GM08714 (cell line): ENCODE measurements at regions not wholly inside any gene's neighbourhood (a gene's known extent, or its start where the extent isn't known, plus 50 kb on each side); places are given as distances from the start of the nearest gene placed in this dataset.
A peak's percentile ranks its signal among the peaks of the same experiment; 100 is the strongest.

ENCODE experiments used
- H3K4me3 ChIP-seq: fragments of 200-500 bp; sonication (Bioruptor generic); 2 replicates; pipeline ENCODE4 v1.5.1; 2014; ENCODE audit warnings: mild to moderate bottlenecking, low read length, inconsistent platforms
- ZNF274 ChIP-seq: IDR thresholded peaks from 2 replicates; pipeline ENCODE4 v1.6.1; 2012; ENCODE audit warnings: mild to moderate bottlenecking, low read depth, low read length

GRCh38 chr17:77461277-77462057 is 320.7 kb downstream of the SEC14L1 start:
- H3K4me3 ChIP-seq: peak overlapping the region; percentile 30; the same call in 1 of the 2 replicates
- no peak for TF ChIP-seq ZNF274

GRCh38 chr17:77462090-77462489 is 321.3 kb downstream of the SEC14L1 start:
- no peak for TF ChIP-seq ZNF274
- H3K4me3 ChIP-seq: peak overlapping the region; percentile 30; the same call in 1 of the 2 replicates

GRCh38 chr17:77462553-77463497 is 322.1 kb downstream of the SEC14L1 start:
- no peak for TF ChIP-seq ZNF274

GRCh38 chr17:77464988-77465357 is 324.2 kb downstream of the SEC14L1 start:
- peak overlapping the region; percentile 15; the same call in 1 of the 2 replicates for H3K4me3 ChIP-seq
- TF ChIP-seq ZNF274: no peak

More at GRCh38 chr17:77462553-77463497, 322.1 kb downstream of the SEC14L1 start:
- no peak overlapping the region; the same call in 1 of the 2 replicates for H3K4me3 ChIP-seq

GRCh38 chr17:77465358-77466041 is 324.7 kb downstream of the SEC14L1 start:
- no peak for TF ChIP-seq ZNF274
- H3K4me3 ChIP-seq: peak overlapping the region; percentile 15; the same call in 1 of the 2 replicates

GRCh38 chr17:77466140-77466539 is 325.4 kb downstream of the SEC14L1 start:
- peak overlapping the region; percentile 4; the same call in 1 of the 2 replicates for H3K4me3 ChIP-seq
- no peak for TF ChIP-seq ZNF274

- no peak for TF ChIP-seq ZNF274
- H3K4me3 ChIP-seq: no peak overlapping the region
Measured at GRCh38 chr17:77466596-77467223, 325.9 kb downstream of the SEC14L1 start.

- no peak overlapping the region for H3K4me3 ChIP-seq
- TF ChIP-seq ZNF274: no peak
Measured at GRCh38 chr17:77467521-77467920, 326.8 kb downstream of the SEC14L1 start.

- no peak overlapping the region for H3K4me3 ChIP-seq
- no peak for TF ChIP-seq ZNF274
Measured at GRCh38 chr17:77468897-77469296, 328.1 kb downstream of the SEC14L1 start.

- TF ChIP-seq ZNF274: no peak
- no peak overlapping the region for H3K4me3 ChIP-seq
Measured at GRCh38 chr17:77470330-77470786, 329.6 kb downstream of the SEC14L1 start.

GRCh38 chr17:77470800-77471733 is 330.3 kb downstream of the SEC14L1 start:
- no peak for TF ChIP-seq ZNF274
- peak overlapping the region; percentile 13; the same call in 1 of the 2 replicates for H3K4me3 ChIP-seq

GRCh38 chr17:77471984-77472461 is 331.3 kb downstream of the SEC14L1 start:
- TF ChIP-seq ZNF274: no peak
- H3K4me3 ChIP-seq: peak overlapping the region; percentile 17; the same call in 1 of the 2 replicates
